Right ventricle myocardium superior (tissue), 1 donor: ENCODE measurements at regions not wholly inside any gene's neighbourhood (a gene's known extent, or its start where the extent isn't known, plus 50 kb on each side); places are given as distances from the start of the nearest gene placed in this dataset.

Experiments used
- ATAC-seq: fragments of 200-7000 bp; cut with Tn5 transposase; one replicate; pipeline ENCODE4 v1.9.1; 2020; ENCODE audit warnings: mild to moderate bottlenecking; ENCODE audit not compliant: poor library complexity
- DNase-seq: peaks from one replicate; pipeline ENCODE4 v3.0.0-alpha.2; 2020
- intact Hi-C: fragments of 100-400 bp; cut with DNase I; formaldehyde crosslinking; loops from one replicate; pipeline ENCODE4 v1.11.2; 2022
- donor health status: DM: no; HTN: yes; CAD: no; lungs with severe emphysema.

- ATAC-seq (peak; percentile 94), DNase-seq (peak; percentile 69)
- intact Hi-C loops: loop anchor here (10.0 kb wide), 1 partner anchor 65 kb away; no protein-coding TSS in a partner anchor
These were observed 95.9 kb upstream of the SPTBN1 start for GRCh38 chr2:54360055-54360792.

- intact Hi-C loops: loop anchor here (10.0 kb wide), 1 partner anchor 60 kb away; no protein-coding TSS in a partner anchor
- DNase-seq (no peak), ATAC-seq (no peak)
These were observed 91.7 kb upstream of the SPTBN1 start for GRCh38 chr2:54364409-54364808.

- intact Hi-C loops: loop anchor here (10.0 kb wide), 1 partner anchor 59 kb away; no protein-coding TSS in a partner anchor
- DNase-seq: no peak
- ATAC-seq: no peak
These were observed 90.5 kb upstream of the SPTBN1 start for GRCh38 chr2:54365661-54366060.

GRCh38 chr2:54366487-54367280 lies 89.4 kb upstream of the SPTBN1 start:
- ATAC-seq (no peak), DNase-seq (no peak)
- intact Hi-C loops: loop anchor here (10.0 kb wide), 1 partner anchor 58 kb away; no protein-coding TSS in a partner anchor

DNA sequence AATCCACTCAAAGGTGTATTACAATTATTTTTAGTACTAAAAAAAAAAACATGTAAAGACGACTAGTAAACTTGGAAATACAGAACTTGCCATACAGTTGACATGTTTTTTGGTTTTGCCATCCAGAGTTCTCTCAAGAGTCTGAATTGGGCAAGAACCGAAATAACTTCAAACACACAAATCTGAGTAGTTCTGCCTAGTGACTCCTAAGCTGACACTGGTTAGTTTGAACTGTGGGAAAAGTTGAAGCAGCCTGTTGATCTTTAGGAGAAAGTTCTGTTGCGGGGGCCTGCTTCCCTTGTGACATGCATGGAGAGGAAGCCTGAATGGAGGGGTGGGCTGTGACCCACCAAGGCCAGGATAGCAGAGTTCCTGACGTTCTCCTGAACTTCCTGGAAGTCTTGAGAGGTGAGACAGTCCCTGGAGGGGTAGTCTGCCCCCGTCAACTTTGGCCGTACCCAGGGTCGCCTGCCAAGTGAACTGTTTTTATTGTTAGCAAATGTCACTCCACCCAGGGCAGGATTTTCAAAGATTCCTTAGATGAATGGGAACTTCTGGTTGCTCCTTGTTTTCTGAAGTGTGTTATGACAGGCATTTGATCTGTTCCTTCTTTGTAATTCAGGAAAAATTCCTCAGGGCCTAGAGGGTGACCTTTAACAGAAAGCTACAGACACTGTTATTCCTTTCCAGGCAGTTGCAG lies 85.6 kb upstream of the SPTBN1 start:
- ATAC-seq (peak; percentile 36), DNase-seq (peak; percentile 44)
- intact Hi-C loops: no loop called here

- peak; percentile 5 for ATAC-seq
- intact Hi-C loops: no loop called here
These were observed 84.6 kb upstream of the SPTBN1 start for GRCh38 chr2:54371460-54372065.

DNA sequence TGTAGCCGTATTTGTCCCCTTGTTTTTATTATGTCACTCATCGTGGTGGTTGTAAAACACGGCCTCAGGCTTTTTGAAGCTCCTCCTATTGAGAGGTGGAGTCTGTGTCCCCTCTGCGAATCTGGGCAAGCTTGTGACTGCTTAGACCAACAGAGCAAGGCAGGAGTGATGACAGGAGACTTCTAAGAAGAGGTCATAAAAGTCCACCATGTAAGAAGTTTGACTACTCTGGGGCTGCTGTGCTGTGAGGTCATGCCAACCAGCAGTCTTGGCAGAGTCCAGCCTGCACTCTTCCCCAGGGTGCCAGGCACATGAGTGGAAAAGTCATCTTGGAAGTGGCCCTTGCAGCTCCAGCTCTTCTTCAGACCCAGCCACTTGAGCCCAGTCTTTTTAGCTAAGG lies 83.8 kb upstream of the SPTBN1 start:
- peak; percentile 73 for ATAC-seq
- DNase-seq: no peak
- intact Hi-C loops: no loop called here

More at GRCh38 chr2:54371460-54372065, 84.6 kb upstream of the SPTBN1 start:
- no peak for DNase-seq

- DNase-seq (no peak), ATAC-seq (no peak)
- intact Hi-C loops: no loop called here
These were observed 82.3 kb upstream of the SPTBN1 start for GRCh38 chr2:54373855-54374254.

DNA sequence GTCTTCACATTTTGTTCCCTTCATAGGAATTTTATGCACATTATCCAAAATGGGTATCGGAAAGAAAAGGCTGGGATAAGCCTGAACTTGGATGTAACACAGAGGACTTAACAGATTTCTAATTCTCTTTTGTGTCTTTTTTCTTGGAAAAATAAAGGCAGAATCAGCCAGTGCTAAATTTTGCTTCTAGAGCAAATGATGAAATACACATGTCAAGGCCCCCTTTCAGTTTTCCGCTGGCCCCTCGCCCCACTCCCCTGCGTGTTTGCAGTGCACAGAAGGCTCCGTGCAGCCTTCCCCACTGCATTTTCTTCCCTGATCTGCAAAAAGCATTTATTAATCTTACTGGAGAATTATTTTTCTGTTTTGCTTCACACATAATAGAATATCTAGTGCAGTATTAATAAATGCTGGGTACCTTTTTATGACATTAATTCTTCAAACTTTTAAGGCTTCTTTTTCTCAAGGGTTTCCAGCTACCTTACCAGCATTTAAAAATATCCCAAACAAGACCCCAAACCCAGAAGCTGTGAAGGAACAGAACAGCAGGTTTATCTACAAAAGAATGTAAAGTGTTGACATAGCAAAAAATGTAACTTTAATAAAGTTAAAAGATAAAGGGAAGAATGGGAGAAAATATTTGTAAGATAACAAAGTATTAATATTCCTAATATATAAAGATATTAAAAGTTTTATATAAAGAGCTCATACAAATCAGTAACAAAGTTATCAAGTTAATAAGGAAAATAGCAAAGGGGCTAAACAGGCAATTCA lies 81.3 kb upstream of the SPTBN1 start:
- DNase-seq (no peak), ATAC-seq (no peak)
- intact Hi-C loops: no loop called here

DNA sequence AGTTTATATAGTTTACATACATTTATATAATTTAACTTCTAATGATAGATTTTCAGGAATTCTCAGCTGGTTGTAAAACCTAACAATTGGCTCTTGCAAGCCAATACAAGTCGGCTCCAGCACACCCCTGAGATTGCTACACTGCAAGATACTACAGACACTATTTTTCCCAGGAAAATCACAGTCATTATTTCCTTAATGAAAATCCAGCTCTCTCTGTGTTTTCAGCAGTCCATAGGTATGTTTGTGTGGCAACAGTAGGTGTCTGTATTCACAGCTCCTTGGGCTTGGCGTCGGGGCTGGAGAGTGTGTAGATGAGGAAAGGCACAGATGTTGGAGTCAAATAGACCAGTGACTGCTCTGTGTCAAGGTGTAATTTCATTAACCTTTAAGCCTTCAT lies 78.7 kb upstream of the SPTBN1 start:
- ATAC-seq (no peak), DNase-seq (no peak)
- intact Hi-C loops: no loop called here

- DNase-seq (no peak), ATAC-seq (no peak)
- intact Hi-C loops: no loop called here
These were observed 78.1 kb upstream of the SPTBN1 start for GRCh38 chr2:54377901-54378493.

DNA sequence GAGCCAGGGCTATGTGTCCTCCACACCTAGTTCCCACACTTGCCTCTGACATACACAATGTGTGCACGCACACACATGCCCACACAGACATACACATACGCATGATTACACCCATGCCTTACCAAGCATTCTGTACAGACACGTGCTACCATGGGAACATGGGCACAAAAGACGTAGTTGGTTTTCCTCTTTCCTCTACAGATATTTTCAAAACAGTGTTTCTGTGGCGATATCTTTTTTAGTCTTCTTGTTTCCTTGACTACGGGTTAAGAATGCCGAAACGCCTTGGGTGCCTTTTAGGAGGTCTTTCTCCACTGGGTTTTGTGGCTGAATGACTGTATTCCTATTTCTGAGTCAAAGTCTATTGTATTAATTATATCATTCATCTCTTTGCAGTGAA lies 75.5 kb upstream of the SPTBN1 start:
- DNase-seq: no peak
- no peak for ATAC-seq
- intact Hi-C loops: no loop called here

DNA sequence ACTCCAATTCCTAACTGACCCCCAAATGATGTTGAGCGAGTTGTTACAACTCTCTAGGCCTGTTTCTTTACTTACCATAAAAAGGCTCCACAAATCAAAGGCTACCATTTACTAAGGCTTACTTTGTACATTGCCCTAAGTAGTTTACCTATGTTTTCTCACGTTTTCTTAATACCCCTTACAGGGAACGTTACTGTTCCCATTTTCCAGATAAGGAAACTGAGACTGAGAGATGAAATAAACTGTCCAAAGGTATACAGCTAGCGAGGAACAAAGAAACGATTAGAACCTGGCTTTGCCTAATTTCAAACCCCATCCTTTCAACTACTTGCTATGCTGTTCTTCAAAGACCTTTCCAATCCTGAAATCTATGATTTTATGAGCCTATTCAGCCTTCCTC lies 74.8 kb upstream of the SPTBN1 start:
- intact Hi-C loops: no loop called here
- no peak for ATAC-seq
- DNase-seq: no peak

DNA sequence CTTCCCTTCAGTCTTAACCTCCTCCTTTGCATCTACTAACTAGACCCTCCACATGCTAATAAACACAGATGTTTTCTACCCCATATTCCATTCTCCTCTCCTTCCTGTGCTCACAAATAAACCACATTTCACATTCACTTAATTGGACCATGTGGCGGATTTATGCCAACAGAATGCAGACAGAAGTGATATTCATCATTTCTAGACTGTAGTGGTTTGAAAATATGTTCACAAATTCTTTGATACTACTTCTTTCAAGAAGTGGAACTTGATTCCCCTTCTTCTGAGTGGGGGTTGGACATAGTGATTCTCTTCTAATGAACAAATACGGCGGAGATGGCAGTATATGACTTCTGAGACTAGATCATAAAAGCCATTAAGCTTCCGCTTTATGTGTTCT lies 73.5 kb upstream of the SPTBN1 start:
- no peak for ATAC-seq
- intact Hi-C loops: no loop called here
- no peak for DNase-seq

- DNase-seq (no peak), ATAC-seq (no peak)
- intact Hi-C loops: no loop called here
These were observed 71.6 kb upstream of the SPTBN1 start for GRCh38 chr2:54384301-54385203.

- ATAC-seq (no peak), DNase-seq (no peak)
- intact Hi-C loops: no loop called here
These were observed 70.9 kb upstream of the SPTBN1 start for GRCh38 chr2:54385271-54385670.

DNA sequence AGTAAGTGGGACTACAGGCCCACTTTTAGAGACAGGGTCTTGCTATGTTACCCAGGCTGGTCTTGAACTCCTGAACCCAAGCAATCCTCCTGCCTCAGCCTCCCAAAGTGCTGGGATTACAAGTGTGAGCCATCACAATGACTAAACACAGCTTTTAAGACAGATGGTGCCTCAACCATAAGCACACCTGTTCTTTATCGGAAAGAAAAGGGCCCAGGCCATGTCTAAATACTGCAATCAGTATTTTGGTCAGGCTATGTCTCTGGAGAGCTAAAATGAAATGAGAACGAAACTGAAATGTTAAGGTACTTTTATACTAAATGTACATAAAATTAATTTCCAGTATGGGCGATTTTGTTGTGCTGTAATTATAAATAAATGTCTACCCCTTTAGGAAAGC lies 69.5 kb upstream of the SPTBN1 start:
- ATAC-seq (no peak), DNase-seq (no peak)
- intact Hi-C loops: no loop called here
